SU-DHL-6 (cell line): ENCODE measurements at regions not wholly inside any gene's neighbourhood (a gene's known extent, or its start where the extent isn't known, plus 50 kb on each side); places are given as distances from the start of the nearest gene placed in this dataset.

Experiments
- H2AFZ ChIP-seq: fragments of 200-600 bp; sonication (generic); 2 replicates; pipeline ENCODE4 v1.6.1; 2014; ENCODE audit warnings: low read depth, mild to moderate bottlenecking, moderate library complexity, mixed read lengths, antibody characterized with exemption, low read length; ENCODE audit not compliant: severe bottlenecking
- H3F3A ChIP-seq: fragments of 200-600 bp; shearing (Covaris generic); 2 replicates; pipeline ENCODE4 v1.6.0; 2016; ENCODE audit warnings: antibody characterized with exemption, mild to moderate bottlenecking; ENCODE audit not compliant: insufficient read depth
- H3K27ac ChIP-seq: fragments of 200-600 bp; sonication (generic); 2 replicates; pipeline ENCODE4 v1.5.1; 2016; ENCODE audit warnings: low read depth, mild to moderate bottlenecking, low read length, moderate library complexity, mixed read lengths
- H3K27me3 ChIP-seq: fragments of 200-600 bp; sonication (generic), shearing (Covaris generic); 2 replicates; pipeline ENCODE4 v1.6.0; 2014; ENCODE audit warnings: mild to moderate bottlenecking, low read length
- H3K36me3 ChIP-seq: fragments of 200-600 bp; sonication (generic); 2 replicates; pipeline ENCODE4 v1.6.1; 2014; ENCODE audit warnings: mild to moderate bottlenecking, low read length, mixed read lengths
- H3K4me2 ChIP-seq: fragments of 300-600, 200-600 bp; shearing (Covaris generic), sonication (generic); 2 replicates; pipeline ENCODE4 v1.6.0; 2014; ENCODE audit warnings: low read length, low read depth, mild to moderate bottlenecking; ENCODE audit not compliant: poor library complexity, severe bottlenecking
- H3K4me3 ChIP-seq: fragments of 200-600 bp; sonication (generic); 2 replicates; pipeline ENCODE4 v1.5.1; 2014; ENCODE audit warnings: antibody characterized with exemption, low read length, mild to moderate bottlenecking, mixed read lengths; ENCODE audit not compliant: insufficient read depth, poor library complexity, severe bottlenecking
- H3K79me2 ChIP-seq: fragments of 200-600 bp; sonication (generic); 2 replicates; pipeline ENCODE4 v1.6.1; 2014; ENCODE audit warnings: mild to moderate bottlenecking, low read length, moderate library complexity; ENCODE audit not compliant: insufficient read depth
- H3K9ac ChIP-seq: fragments of 200-600 bp; sonication (generic); 2 replicates; pipeline ENCODE4 v1.7.0; 2014; ENCODE audit warnings: mild to moderate bottlenecking, low read length
- H3K9me2 ChIP-seq: fragments of 200-600 bp; sonication (generic); replicated peaks from 2 replicates; pipeline ENCODE4 v1.6.1; 2014; ENCODE audit warnings: low read length; ENCODE audit not compliant: insufficient read depth
- H3K9me3 ChIP-seq: fragments of 200-600 bp; sonication (generic); 2 replicates; pipeline ENCODE4 v1.6.1; 2014; ENCODE audit warnings: low read length, mixed read lengths; ENCODE audit not compliant: insufficient read depth
- H4K20me1 ChIP-seq: fragments of 200-600 bp; sonication (generic); 2 replicates; pipeline ENCODE4 v1.6.1; 2014; ENCODE audit warnings: low read depth, mild to moderate bottlenecking, antibody characterized with exemption, low read length, moderate library complexity, mixed read lengths
- EZH2phosphoT487 ChIP-seq: fragments of 200-600 bp; sonication (generic), shearing (Covaris generic); conservative IDR thresholded peaks from 2 replicates; pipeline ENCODE4 v1.6.1; 2018; ENCODE audit warnings: mild to moderate bottlenecking, antibody characterized with exemption, low read length, moderate library complexity, mixed read lengths
- TF ChIP-seq, protein P1 (sequence below): fragments of 200-600 bp; sonication (generic); IDR thresholded peaks from one replicate; pipeline ENCODE4 v1.5.1; 2017; ENCODE audit warnings: antibody characterized with exemption, mild to moderate bottlenecking, low read length, moderate library complexity; ENCODE audit not compliant: insufficient read depth, poor library complexity, severe bottlenecking

DNA sequence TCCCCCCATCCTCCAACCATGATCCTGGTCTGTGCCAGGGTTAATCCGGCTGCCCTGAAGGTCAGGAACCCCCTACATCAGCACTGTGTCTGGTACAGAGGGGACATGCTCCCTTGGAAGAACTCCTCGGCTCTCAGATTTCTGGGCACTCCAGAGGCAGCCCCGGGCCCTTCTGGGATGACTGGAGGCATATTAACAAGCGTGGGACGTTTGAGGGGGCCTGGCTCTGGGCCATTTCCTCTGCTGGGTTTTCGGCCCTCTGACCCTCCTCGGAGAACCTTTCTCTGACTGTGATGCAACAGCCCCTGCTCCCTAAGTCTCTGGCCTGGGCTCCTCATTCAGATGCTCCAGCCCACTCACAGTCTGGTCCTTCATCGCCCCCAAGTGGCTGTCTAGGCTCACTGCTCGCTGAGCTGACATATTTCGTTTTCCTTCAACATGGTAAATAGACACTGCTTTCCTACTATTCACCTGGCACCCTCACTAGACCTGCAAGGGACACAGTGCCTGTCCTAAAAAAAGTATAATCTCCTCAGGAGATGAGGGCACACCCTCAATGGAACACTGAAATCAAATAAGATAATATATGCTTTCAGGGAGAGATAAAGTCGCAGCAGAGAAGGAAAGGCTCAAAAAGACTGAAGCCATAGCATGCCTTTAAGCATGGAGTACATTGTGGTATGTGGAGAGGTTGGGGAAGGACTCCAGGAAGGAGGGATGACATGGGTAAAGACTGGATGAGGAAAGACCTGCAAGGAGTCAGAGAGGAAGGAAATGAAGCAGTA lies 404.7 kb upstream of the TRPC7 start:
- no peak overlapping the region for H3K9ac ChIP-seq
- no peak overlapping the region for H3K27ac ChIP-seq
- H3F3A ChIP-seq = no peaks in the 10 kb centered on the region
- no peaks in the 10 kb centered on the region for H3K9me2 ChIP-seq
- no peaks in the 10 kb centered on the region for H3K36me3 ChIP-seq
- H3K4me2 ChIP-seq = no peak overlapping the region
- no peaks in the 10 kb centered on the region for H3K79me2 ChIP-seq
- TF ChIP-seq EZH2phosphoT487 = no peak
- TF ChIP-seq, protein P1, sequence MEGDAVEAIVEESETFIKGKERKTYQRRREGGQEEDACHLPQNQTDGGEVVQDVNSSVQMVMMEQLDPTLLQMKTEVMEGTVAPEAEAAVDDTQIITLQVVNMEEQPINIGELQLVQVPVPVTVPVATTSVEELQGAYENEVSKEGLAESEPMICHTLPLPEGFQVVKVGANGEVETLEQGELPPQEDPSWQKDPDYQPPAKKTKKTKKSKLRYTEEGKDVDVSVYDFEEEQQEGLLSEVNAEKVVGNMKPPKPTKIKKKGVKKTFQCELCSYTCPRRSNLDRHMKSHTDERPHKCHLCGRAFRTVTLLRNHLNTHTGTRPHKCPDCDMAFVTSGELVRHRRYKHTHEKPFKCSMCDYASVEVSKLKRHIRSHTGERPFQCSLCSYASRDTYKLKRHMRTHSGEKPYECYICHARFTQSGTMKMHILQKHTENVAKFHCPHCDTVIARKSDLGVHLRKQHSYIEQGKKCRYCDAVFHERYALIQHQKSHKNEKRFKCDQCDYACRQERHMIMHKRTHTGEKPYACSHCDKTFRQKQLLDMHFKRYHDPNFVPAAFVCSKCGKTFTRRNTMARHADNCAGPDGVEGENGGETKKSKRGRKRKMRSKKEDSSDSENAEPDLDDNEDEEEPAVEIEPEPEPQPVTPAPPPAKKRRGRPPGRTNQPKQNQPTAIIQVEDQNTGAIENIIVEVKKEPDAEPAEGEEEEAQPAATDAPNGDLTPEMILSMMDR = peak; percentile 83
- no peak overlapping the region for H2AFZ ChIP-seq
- H3K9me3 ChIP-seq = no peaks in the 10 kb centered on the region
- H3K27me3 ChIP-seq = no peaks in the 10 kb centered on the region
- H3K4me3 ChIP-seq = no peak overlapping the region
- no peaks in the 10 kb centered on the region for H4K20me1 ChIP-seq

DNA sequence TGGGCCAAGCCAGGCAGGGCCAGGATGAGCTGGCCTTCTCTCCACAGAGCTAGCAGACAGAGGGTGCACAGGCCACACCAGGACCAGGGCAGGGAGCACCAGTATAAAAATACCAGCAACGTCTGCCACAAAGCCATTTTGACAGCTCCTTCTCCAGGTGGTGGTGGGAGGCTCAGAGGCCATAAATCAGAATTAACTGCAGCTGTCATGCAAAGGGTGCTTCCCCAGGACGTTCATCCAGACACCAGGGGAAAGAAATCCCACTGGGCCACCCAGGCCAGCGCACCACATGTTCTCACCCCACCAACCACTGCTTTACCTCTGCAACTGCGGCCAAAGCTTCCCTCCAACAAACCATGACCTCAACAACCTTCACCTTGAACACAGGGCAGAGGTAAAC lies 403.7 kb upstream of the TRPC7 start:
- no peak overlapping the region for H2AFZ ChIP-seq
- H3K4me3 ChIP-seq = no peak overlapping the region
- H3K9me3 ChIP-seq = no peaks in the 10 kb centered on the region
- TF ChIP-seq, protein P1 = no peak
- no peak overlapping the region for H3K27ac ChIP-seq
- no peaks in the 10 kb centered on the region for H4K20me1 ChIP-seq
- no peaks in the 10 kb centered on the region for H3K79me2 ChIP-seq
- H3F3A ChIP-seq = no peaks in the 10 kb centered on the region
- no peak overlapping the region for H3K9ac ChIP-seq
- H3K9me2 ChIP-seq = no peaks in the 10 kb centered on the region
- no peaks in the 10 kb centered on the region for H3K27me3 ChIP-seq
- no peak overlapping the region for H3K4me2 ChIP-seq
- H3K36me3 ChIP-seq = no peaks in the 10 kb centered on the region

DNA sequence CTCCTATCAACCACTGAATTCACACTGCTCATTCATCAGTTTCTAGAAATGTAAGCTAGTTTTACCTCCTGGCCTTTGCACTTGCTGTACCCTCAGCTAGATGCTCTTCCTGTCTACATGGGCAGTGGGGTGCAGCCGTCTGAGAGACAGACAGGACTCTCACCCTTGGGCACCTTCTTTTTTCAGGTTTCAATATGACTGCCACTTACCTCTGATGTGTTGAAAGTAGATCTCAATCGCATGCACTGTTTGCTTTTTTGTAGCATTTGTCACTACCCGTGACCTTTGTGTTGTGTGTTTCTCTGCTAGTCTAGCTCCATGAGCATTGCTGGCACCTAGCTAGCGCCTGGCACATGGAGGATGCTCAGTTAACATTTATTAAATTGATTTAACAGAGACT lies 403.1 kb upstream of the TRPC7 start:
- TF ChIP-seq, protein P1 = no peak
- no peak for TF ChIP-seq EZH2phosphoT487
- no peaks in the 10 kb centered on the region for H3K9me2 ChIP-seq
- no peaks in the 10 kb centered on the region for H3F3A ChIP-seq
- no peak overlapping the region for H2AFZ ChIP-seq
- H3K9me3 ChIP-seq = no peaks in the 10 kb centered on the region
- H3K27me3 ChIP-seq = no peaks in the 10 kb centered on the region
- no peaks in the 10 kb centered on the region for H4K20me1 ChIP-seq
- no peak overlapping the region for H3K4me3 ChIP-seq
- H3K36me3 ChIP-seq = no peaks in the 10 kb centered on the region
- H3K9ac ChIP-seq = no peak overlapping the region
- H3K4me2 ChIP-seq = no peak overlapping the region
- no peaks in the 10 kb centered on the region for H3K79me2 ChIP-seq
- H3K27ac ChIP-seq = no peak overlapping the region
